VCaP (cell line): ENCODE measurements at regions not wholly inside any gene's neighbourhood (a gene's known extent, or its start where the extent isn't known, plus 50 kb on each side); places are given as distances from the start of the nearest gene placed in this dataset.

ENCODE experiments used
- H3K27ac ChIP-seq: fragments of 450-650 bp; 2 replicates; pipeline ENCODE4 v1.5.1; 2017
- TF ChIP-seq, protein P1 (sequence below): fragments of 450-650 bp; conservative IDR thresholded peaks from 2 replicates; pipeline ENCODE4 v1.5.1; 2017; ENCODE audit warnings: mild to moderate bottlenecking, moderate library complexity

DNA sequence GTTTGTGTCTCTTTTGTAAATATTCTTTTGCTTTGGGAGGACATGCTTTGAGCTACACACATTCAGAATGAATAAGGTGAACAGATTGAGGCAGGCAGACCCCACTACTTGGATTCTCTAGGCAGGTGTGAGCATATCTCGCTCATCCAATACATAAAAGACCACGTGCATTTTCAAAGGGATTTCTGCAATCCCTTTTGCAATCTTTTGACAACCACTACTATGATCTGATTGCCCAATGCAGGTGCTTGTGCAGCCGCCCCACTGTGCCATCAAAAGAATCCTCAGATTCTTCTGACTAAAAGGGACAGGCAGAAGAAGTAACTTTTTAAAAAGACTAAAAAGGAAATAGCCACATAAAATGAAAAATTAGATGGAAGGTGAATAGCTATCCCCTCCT is 341.4 kb downstream of the BMP4 start:
- TF ChIP-seq, protein P1, sequence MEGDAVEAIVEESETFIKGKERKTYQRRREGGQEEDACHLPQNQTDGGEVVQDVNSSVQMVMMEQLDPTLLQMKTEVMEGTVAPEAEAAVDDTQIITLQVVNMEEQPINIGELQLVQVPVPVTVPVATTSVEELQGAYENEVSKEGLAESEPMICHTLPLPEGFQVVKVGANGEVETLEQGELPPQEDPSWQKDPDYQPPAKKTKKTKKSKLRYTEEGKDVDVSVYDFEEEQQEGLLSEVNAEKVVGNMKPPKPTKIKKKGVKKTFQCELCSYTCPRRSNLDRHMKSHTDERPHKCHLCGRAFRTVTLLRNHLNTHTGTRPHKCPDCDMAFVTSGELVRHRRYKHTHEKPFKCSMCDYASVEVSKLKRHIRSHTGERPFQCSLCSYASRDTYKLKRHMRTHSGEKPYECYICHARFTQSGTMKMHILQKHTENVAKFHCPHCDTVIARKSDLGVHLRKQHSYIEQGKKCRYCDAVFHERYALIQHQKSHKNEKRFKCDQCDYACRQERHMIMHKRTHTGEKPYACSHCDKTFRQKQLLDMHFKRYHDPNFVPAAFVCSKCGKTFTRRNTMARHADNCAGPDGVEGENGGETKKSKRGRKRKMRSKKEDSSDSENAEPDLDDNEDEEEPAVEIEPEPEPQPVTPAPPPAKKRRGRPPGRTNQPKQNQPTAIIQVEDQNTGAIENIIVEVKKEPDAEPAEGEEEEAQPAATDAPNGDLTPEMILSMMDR, result no peak

DNA sequence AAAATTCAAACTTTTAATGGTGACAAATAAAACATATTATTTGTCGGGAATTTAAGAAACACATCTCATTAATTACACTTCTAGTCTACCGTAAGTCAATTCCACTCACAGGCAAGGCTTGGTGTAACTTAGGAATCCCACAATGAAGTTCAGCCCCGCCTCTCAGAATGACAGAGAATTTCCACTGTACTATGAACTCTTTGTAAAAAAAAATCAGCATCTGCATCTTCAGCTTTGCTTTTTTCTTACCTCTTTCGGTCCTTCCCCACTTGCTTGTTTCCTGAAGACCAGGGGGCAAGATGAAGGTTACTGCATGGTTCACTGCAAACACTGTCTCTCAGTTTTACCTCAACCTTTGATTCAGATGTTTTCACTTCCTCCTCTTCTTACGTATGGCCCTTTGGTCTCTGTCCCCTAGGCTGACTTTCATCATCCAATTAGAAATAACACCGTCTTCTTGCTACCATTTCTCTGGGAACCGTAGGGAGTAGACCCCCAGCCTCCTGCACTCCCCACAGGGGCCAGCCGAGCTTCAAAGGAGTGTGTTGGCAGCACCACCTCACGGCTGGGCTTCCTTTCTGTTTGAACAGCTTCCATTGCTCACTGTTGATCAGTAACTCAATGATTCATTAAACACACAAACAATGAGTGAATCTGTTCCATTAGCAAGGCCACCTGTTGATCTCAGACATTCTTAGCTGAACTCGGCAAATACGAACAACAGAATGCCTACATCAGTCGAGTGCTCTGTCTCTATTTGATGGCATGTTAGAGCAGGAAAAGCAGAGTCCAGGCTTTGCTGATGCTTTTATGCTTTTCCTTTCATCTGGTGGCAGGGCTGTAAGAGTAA is 343.0 kb downstream of the BMP4 start:
- TF ChIP-seq, protein P1, result no peak
- H3K27ac ChIP-seq, result no peak overlapping the region

More for the DNA sequence above, 341.4 kb downstream of the BMP4 start:
- H3K27ac ChIP-seq, result no peak overlapping the region

DNA sequence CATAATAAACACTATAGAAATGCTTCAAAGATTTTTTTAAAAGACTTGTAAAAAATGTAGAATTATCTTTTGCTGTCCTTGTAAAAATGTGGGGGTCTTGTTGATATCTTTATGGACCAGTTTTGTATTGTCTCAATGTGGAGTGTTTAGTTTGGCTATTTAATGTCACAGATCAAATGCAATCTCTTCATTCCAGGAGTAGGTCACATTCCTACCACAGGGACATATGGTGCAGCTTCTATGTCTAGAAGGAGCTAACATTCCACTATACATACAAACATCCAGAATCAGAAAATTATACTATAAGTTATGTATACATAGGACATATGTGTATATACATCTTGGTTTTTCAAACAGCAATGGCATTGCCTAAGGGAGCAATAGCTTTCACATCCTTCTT is 345.7 kb downstream of the BMP4 start:
- no peak overlapping the region for H3K27ac ChIP-seq
- TF ChIP-seq, protein P1, result no peak

DNA sequence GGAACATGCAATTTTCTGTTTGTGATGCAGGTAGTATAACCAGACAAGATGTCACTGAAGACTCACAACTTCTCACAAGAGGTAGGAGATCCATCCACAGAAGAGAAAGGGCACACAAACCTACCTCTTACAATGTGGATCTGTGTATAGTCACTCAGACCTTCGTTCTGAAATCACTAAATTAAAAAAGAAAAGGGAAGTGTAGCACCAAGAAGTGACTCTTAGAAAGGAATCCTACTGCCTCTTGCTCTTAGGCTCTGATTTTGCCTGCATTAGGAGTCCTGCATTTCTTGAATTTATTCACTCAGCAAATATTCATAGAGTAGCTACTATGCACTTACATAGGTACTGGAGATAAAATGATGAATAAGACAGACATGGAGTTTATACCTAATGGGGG is 347.6 kb downstream of the BMP4 start:
- TF ChIP-seq, protein P1, result no peak
- H3K27ac ChIP-seq, result no peak overlapping the region

DNA sequence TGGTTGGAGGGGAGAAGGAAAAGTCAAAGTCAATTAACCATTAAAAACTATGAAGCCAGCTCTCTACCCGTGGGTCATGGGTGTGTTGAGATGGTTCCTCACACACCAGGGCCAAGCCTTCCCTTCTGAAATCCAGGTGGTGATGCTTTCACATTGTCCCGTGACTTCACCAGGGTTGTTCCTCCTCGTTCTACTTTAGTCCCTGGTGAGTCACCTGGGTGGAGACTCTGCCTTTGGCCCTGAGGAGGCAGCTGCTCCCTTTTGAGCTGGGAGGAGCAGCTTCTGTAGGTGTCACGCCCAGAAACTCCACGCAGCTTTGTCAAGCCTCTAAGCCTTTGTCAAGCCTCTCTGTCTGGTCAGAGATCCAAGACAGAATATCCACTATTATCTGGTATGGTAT is 348.3 kb downstream of the BMP4 start:
- no peak overlapping the region for H3K27ac ChIP-seq
- TF ChIP-seq, protein P1, result no peak

DNA sequence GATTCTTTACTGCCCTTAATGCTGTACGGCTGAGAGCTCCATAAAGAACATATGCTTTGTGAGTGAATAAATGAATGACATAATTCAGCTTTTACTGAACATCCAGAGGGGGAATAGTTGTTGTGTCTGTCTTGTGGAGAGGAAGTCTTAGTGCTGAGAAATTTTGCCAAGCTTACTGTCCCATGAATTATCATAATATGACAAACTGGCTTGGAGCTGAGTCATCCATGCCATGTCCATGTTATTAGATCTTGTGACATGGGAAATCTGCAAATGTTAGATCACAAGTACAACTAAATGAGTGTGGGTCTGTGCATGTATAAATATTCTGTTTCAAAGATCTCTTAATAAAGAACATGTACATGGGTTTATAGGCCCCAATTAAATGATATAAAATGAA is 350.4 kb downstream of the BMP4 start:
- H3K27ac ChIP-seq, result no peak overlapping the region
- TF ChIP-seq, protein P1, result no peak

DNA sequence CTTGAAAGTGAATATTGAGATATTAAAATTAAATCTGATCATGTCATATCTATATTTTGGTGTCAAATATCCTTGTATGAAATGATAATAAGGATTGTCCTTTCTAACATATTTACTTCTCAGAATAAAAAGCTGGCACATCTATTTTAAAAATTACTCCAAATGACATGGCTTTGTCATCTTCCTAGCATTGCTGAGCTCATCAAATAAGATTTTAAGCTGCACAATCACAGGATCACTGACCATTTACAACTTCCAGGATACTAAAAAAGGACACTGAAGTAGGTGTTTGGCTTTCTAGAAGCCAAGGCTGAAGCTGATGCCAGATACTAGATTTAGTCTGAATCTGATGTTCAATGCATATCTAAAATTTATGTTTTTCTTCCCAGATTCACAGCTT is 351.1 kb downstream of the BMP4 start:
- H3K27ac ChIP-seq, result no peak overlapping the region
- TF ChIP-seq, protein P1, result no peak
